ENCODE measurements at regions not wholly inside any gene's neighbourhood (a gene's known extent, or its start where the extent isn't known, plus 50 kb on each side); places are given as distances from the start of the nearest gene placed in this dataset.

- TF ChIP-seq CTCF (conservative IDR thresholded peaks at IDR 0.05; ENCODE audit: low read depth, low read length) = no peak
- no peak for TF ChIP-seq POLR2A (IDR thresholded peaks at IDR 0.05; ENCODE audit: low read depth, low read length)
Observed at GRCh38 chr1:94725566-94725965, 94.6 kb upstream of the SLC44A3 start.
